WI38 (cell line): ENCODE measurements at regions not wholly inside any gene's neighbourhood (a gene's known extent, or its start where the extent isn't known, plus 50 kb on each side); places are given as distances from the start of the nearest gene placed in this dataset.

Experiments
- H3K4me3 ChIP-seq: 2 replicates; pipeline ENCODE4 v1.5.1; 2011; ENCODE audit warnings: low read depth, mild to moderate bottlenecking, control low read depth, low read length
- CTCF ChIP-seq: IDR thresholded peaks from 2 replicates; pipeline ENCODE4 v1.5.1; 2012; ENCODE audit warnings: low read depth, mild to moderate bottlenecking, control low read depth, low read length

- H3K4me3 ChIP-seq, result no peak overlapping the region
- TF ChIP-seq CTCF, result no peak
Observed at GRCh38 chr14:95370076-95370475, 50.4 kb upstream of the CLMN start.
